ENCODE measurements at regions not wholly inside any gene's neighbourhood (a gene's known extent, or its start where the extent isn't known, plus 50 kb on each side); places are given as distances from the start of the nearest gene placed in this dataset.

DNA sequence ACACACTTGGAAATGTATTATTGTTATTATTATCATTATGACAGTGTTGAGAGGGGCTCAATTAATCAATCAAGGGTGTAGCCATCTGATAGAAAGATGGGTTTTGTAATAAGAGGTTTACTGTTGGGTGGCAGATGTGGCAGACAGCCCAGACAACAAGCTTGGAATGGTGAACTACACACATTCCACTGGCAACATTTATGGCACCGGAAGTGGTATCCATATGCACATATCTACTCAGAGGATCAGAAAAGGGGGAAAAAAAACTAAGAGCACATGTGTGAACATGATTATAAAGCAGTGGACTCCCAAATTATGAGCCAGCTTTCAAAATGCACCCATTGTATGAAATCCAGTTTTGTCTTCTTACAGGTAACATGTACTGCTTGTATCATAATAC is 125.9 kb upstream of the ARX start:
- Histone ChIP-seq H3K79me2 (ENCODE audit: control insufficient read depth, insufficient read depth, low read length) (no peaks in the 10 kb centered on the region), H3K36me3 (ENCODE audit: control insufficient read depth, insufficient read depth, low read length) (no peaks in the 10 kb centered on the region), H3K4me3 (no peak overlapping the region), H3K4me1 (replicated peaks in 1 of 2; ENCODE audit: control insufficient read depth in 2 of 2, insufficient read depth in 2 of 2, low read length in 2 of 2) (no peaks in the 10 kb centered on the region), H3K27ac (ENCODE audit: extremely low read depth, low read depth, low read length) (no peak overlapping the region), H4K20me1 (replicated peaks; ENCODE audit: control insufficient read depth, insufficient read depth, low read length) (no peaks in the 10 kb centered on the region), H2AFZ (ENCODE audit: low read depth, low read length) (no peak overlapping the region), H3K9ac (ENCODE audit: insufficient read depth in 1 of 2, low read depth in 2 of 2, low read length in 2 of 2) (no peak overlapping the region), H3K9me3 (replicated peaks; ENCODE audit: control insufficient read depth, insufficient read depth, low read depth, low read length) (no peaks in the 10 kb centered on the region), H3K9me1 (ENCODE audit: control insufficient read depth, insufficient read depth, low read length) (no peaks in the 10 kb centered on the region), H3K4me2 (ENCODE audit: insufficient read depth, low read length) (no peak overlapping the region), H3K27me3 (ENCODE audit: control insufficient read depth in 2 of 2, insufficient read depth in 2 of 2, low read length in 2 of 2) (no peaks in the 10 kb centered on the region)
- no peak for DNase-seq (ENCODE audit: extremely low read depth in 1 of 4, low spot score in 3 of 4)
- TF ChIP-seq PHTF2 (CRISPR knock-in tag; IDR thresholded peaks at IDR 0.05) (no peak), OTX1 (CRISPR knock-in tag; IDR thresholded peaks at IDR 0.05) (no peak)
- TF ChIP-seq, protein P1, sequence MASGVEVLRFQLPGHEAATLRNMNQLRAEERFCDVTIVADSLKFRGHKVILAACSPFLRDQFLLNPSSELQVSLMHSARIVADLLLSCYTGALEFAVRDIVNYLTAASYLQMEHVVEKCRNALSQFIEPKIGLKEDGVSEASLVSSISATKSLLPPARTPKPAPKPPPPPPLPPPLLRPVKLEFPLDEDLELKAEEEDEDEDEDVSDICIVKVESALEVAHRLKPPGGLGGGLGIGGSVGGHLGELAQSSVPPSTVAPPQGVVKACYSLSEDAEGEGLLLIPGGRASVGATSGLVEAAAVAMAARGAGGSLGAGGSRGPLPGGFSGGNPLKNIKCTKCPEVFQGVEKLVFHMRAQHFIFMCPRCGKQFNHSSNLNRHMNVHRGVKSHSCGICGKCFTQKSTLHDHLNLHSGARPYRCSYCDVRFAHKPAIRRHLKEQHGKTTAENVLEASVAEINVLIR (CRISPR knock-in tag; IDR thresholded peaks at IDR 0.05), result no peak
- intact Hi-C loops (cut with micrococcal nuclease), result loop anchor here (5.0 to 10.0 kb wide), 4 partner anchors 119 to 747 kb away; no protein-coding TSS in a partner anchor
- POLR2A ChIA-PET, result no interaction called here
- in situ Hi-C loops (cut with MboI), result loop anchor here (10.0 kb wide), 2 partner anchors 107 to 737 kb away; no protein-coding TSS in a partner anchor
- CTCF ChIA-PET (ENCODE audit: low intra/inter-chr PET ratio), result no interaction called here
- FAIRE-seq, result no peak
- BruUV-seq (replicated peaks), result no TSS peak
- no peak for ATAC-seq
- WGBS (ENCODE audit: insufficient coverage, low coverage, missing lambda C conversion rate), result 0% methylated on average over 1 of the region's 1 CpG

DNA sequence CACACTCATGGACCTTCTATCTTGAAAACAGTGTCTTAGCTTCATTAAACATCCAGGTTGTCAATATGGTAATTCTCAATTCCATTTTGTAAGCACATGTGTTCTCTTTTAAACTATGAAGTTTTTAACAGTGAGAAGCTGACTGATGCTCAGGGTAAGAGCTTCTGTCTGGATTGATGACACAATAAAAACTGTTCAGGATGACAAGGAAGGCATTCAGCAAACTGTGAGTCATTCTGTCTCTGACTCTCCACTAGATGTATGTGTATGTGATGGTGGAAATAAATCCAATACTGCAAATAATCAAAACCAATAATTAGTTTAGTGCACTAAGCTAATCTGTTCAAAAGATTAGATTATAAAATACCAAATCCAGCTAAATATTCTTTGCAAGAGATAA is 115.3 kb upstream of the ARX start:
- ChIA-PET POLR2A (no interaction called here), CTCF (ENCODE audit: low intra/inter-chr PET ratio) (no interaction called here)
- ATAC-seq (no peak), DNase-seq (ENCODE audit: extremely low read depth in 1 of 4, low spot score in 3 of 4) (no peak), FAIRE-seq (no peak)
- no peaks in the 10 kb centered on the region for H3K36me3 ChIP-seq (ENCODE audit: control insufficient read depth, insufficient read depth, low read length)
- no peak overlapping the region for H3K4me2 ChIP-seq (ENCODE audit: insufficient read depth, low read length)
- no TSS peak for BruUV-seq (replicated peaks)
- in situ Hi-C loops (cut with MboI), result no loop called here
- no peaks in the 10 kb centered on the region for H3K9me3 ChIP-seq (replicated peaks; ENCODE audit: control insufficient read depth, insufficient read depth, low read depth, low read length)
- no peaks in the 10 kb centered on the region for H3K79me2 ChIP-seq (ENCODE audit: control insufficient read depth, insufficient read depth, low read length)
- intact Hi-C loops (cut with micrococcal nuclease), result no loop called here
- no peak overlapping the region for H3K9ac ChIP-seq (ENCODE audit: insufficient read depth in 1 of 2, low read depth in 2 of 2, low read length in 2 of 2)
- no peak overlapping the region for H2AFZ ChIP-seq (ENCODE audit: low read depth, low read length)
- H3K4me1 ChIP-seq (replicated peaks in 1 of 2; ENCODE audit: control insufficient read depth in 2 of 2, insufficient read depth in 2 of 2, low read length in 2 of 2), result no peaks in the 10 kb centered on the region
- H4K20me1 ChIP-seq (replicated peaks; ENCODE audit: control insufficient read depth, insufficient read depth, low read length), result no peaks in the 10 kb centered on the region
- no peak overlapping the region for H3K27ac ChIP-seq (ENCODE audit: extremely low read depth, low read depth, low read length)
- no peak overlapping the region for H3K4me3 ChIP-seq
- H3K9me1 ChIP-seq (ENCODE audit: control insufficient read depth, insufficient read depth, low read length), result no peaks in the 10 kb centered on the region
- no peaks in the 10 kb centered on the region for H3K27me3 ChIP-seq (ENCODE audit: control insufficient read depth in 2 of 2, insufficient read depth in 2 of 2, low read length in 2 of 2)
- TF ChIP-seq SMARCC2 (IDR thresholded peaks at IDR 0.05; ENCODE audit: low read depth), result no peak
- no peak for TF ChIP-seq ZNF23 (CRISPR knock-in tag; IDR thresholded peaks at IDR 0.05)
- no peak for TF ChIP-seq ELF4 (CRISPR knock-in tag; IDR thresholded peaks at IDR 0.05)
- TF ChIP-seq, protein P2, sequence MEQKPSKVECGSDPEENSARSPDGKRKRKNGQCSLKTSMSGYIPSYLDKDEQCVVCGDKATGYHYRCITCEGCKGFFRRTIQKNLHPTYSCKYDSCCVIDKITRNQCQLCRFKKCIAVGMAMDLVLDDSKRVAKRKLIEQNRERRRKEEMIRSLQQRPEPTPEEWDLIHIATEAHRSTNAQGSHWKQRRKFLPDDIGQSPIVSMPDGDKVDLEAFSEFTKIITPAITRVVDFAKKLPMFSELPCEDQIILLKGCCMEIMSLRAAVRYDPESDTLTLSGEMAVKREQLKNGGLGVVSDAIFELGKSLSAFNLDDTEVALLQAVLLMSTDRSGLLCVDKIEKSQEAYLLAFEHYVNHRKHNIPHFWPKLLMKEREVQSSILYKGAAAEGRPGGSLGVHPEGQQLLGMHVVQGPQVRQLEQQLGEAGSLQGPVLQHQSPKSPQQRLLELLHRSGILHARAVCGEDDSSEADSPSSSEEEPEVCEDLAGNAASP (IDR thresholded peaks at IDR 0.05), result no peak
- no peak for TF ChIP-seq MITF (IDR thresholded peaks at IDR 0.05)
- TF ChIP-seq ZNF79 (CRISPR knock-in tag; IDR thresholded peaks at IDR 0.05; ENCODE audit: low read depth), result no peak
- TF ChIP-seq ZBED1 (IDR thresholded peaks at IDR 0.05), result no peak
- no peak for TF ChIP-seq ZC3H4 (CRISPR knock-in tag; IDR thresholded peaks at IDR 0.05; ENCODE audit: borderline replicate concordance)
- TF ChIP-seq, protein P3, sequence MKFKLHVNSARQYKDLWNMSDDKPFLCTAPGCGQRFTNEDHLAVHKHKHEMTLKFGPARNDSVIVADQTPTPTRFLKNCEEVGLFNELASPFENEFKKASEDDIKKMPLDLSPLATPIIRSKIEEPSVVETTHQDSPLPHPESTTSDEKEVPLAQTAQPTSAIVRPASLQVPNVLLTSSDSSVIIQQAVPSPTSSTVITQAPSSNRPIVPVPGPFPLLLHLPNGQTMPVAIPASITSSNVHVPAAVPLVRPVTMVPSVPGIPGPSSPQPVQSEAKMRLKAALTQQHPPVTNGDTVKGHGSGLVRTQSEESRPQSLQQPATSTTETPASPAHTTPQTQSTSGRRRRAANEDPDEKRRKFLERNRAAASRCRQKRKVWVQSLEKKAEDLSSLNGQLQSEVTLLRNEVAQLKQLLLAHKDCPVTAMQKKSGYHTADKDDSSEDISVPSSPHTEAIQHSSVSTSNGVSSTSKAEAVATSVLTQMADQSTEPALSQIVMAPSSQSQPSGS (CRISPR knock-in tag; IDR thresholded peaks at IDR 0.05), result no peak
